ENCODE measurements at regions not wholly inside any gene's neighbourhood (a gene's known extent, or its start where the extent isn't known, plus 50 kb on each side); places are given as distances from the start of the nearest gene placed in this dataset.

DNA sequence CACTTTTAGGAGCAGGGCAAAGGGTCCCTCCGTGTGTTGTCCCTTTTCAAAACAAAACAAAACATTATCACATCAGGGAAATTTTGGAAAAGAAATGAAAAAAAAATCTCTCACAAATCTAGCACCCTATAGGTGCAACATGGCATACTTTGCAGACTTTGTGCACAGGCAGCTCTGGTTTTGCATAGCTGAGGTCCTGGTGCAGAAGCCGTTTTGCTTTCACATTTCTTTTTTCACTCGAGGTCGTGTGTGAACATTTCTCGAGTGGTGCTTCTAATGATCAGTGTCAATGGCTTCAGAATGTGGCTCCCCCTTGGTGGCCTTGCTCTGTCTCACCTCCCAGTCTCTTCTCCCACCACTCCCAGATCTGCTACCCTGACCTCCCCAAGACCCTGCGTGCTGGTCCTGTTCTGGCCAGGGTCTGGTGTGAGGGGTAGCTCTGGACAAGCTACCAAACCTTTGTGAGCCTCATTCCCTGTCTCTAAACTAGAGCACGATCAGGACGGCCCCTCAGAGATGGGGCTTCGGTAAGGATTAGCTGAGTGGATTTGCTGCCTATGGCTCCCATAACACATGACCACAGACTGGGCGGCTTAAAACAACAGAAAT is 258.0 kb downstream of the NSG2 start:
- ATAC-seq (no peak; the same call in 1 of the 2 replicates), DNase-seq (ENCODE audit: low read depth, low spot score) (no peak)
- no peaks in the 10 kb centered on the region for H3K36me3 ChIP-seq (ENCODE audit: control insufficient read depth, insufficient read depth, low read length)
- BruUV-seq (replicated peaks), result no TSS peak
- peaks cover 3% of the 10 kb centered on the region; the same call in 1 of the 2 replicates for H3K27me3 ChIP-seq (ENCODE audit: control insufficient read depth, insufficient read depth, low read length)
- H3K4me1 ChIP-seq (ENCODE audit: control insufficient read depth, insufficient read depth, low read length), result no peaks in the 10 kb centered on the region
- POLR2A ChIA-PET, result no interaction called here
- in situ Hi-C loops (cut with HindIII; ENCODE audit: low pct_unique_long_range_greater_than_20kb, low sequenced_read_pairs), result no loop called here
- no peaks in the 10 kb centered on the region for H3K9me3 ChIP-seq (ENCODE audit: control insufficient read depth, insufficient read depth, low read depth, low read length)
- intact Hi-C loops (cut with micrococcal nuclease; ENCODE audit: unreplicated experiment), result no loop called here
- no peak overlapping the region for H3K4me3 ChIP-seq (ENCODE audit: low read depth in 2 of 2, low read length in 2 of 2)
- TF ChIP-seq, protein P1, sequence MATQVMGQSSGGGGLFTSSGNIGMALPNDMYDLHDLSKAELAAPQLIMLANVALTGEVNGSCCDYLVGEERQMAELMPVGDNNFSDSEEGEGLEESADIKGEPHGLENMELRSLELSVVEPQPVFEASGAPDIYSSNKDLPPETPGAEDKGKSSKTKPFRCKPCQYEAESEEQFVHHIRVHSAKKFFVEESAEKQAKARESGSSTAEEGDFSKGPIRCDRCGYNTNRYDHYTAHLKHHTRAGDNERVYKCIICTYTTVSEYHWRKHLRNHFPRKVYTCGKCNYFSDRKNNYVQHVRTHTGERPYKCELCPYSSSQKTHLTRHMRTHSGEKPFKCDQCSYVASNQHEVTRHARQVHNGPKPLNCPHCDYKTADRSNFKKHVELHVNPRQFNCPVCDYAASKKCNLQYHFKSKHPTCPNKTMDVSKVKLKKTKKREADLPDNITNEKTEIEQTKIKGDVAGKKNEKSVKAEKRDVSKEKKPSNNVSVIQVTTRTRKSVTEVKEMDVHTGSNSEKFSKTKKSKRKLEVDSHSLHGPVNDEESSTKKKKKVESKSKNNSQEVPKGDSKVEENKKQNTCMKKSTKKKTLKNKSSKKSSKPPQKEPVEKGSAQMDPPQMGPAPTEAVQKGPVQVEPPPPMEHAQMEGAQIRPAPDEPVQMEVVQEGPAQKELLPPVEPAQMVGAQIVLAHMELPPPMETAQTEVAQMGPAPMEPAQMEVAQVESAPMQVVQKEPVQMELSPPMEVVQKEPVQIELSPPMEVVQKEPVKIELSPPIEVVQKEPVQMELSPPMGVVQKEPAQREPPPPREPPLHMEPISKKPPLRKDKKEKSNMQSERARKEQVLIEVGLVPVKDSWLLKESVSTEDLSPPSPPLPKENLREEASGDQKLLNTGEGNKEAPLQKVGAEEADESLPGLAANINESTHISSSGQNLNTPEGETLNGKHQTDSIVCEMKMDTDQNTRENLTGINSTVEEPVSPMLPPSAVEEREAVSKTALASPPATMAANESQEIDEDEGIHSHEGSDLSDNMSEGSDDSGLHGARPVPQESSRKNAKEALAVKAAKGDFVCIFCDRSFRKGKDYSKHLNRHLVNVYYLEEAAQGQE (IDR thresholded peaks at IDR 0.05; ENCODE audit: insufficient read depth in 1 of 2, low read depth in 2 of 2, low read length in 1 of 2), result no peak
- TF ChIP-seq TCF7L2 (IDR thresholded peaks at IDR 0.05; ENCODE audit: low read depth, low read length) (no peak), POLR2AphosphoS5 (IDR thresholded peaks at IDR 0.05; ENCODE audit: low read depth, low read length) (no peak), SIN3A (IDR thresholded peaks at IDR 0.05; ENCODE audit: borderline replicate concordance, insufficient read depth, low read depth, low read length) (no peak)
- TF ChIP-seq, protein P2, sequence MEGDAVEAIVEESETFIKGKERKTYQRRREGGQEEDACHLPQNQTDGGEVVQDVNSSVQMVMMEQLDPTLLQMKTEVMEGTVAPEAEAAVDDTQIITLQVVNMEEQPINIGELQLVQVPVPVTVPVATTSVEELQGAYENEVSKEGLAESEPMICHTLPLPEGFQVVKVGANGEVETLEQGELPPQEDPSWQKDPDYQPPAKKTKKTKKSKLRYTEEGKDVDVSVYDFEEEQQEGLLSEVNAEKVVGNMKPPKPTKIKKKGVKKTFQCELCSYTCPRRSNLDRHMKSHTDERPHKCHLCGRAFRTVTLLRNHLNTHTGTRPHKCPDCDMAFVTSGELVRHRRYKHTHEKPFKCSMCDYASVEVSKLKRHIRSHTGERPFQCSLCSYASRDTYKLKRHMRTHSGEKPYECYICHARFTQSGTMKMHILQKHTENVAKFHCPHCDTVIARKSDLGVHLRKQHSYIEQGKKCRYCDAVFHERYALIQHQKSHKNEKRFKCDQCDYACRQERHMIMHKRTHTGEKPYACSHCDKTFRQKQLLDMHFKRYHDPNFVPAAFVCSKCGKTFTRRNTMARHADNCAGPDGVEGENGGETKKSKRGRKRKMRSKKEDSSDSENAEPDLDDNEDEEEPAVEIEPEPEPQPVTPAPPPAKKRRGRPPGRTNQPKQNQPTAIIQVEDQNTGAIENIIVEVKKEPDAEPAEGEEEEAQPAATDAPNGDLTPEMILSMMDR (IDR thresholded peaks at IDR 0.05), result no peak
- no peak overlapping the region for H3K27ac ChIP-seq (ENCODE audit: low read length)
- CTCF ChIA-PET, result no interaction called here

DNA sequence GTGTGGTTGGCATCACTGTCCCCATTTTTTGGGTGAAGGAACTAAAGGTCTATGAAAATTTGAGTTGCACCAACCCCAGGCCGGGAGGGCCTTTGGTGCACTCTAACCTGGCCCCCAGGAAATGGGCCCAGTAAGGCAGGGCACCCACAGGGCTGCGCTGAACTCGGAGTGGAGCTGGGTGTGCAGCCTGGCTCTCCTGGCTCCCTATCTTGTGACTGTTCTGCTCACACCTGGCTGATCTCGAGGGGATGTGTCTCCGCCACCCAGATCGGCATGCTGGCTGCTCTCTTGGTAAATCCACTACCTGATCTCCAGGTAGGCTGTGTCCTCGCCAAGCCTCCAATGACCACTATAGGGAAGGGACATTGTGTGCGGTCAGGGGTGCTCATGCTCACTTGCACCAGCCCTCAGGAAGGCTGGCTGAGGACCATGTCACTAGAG is 259.8 kb downstream of the NSG2 start:
- TF ChIP-seq TCF7L2 (IDR thresholded peaks at IDR 0.05; ENCODE audit: low read depth, low read length) (no peak), POLR2AphosphoS5 (IDR thresholded peaks at IDR 0.05; ENCODE audit: low read depth, low read length) (no peak), SIN3A (IDR thresholded peaks at IDR 0.05; ENCODE audit: borderline replicate concordance, insufficient read depth, low read depth, low read length) (no peak)
- TF ChIP-seq, protein P1 (IDR thresholded peaks at IDR 0.05; ENCODE audit: insufficient read depth in 1 of 2, low read depth in 2 of 2, low read length in 1 of 2), result no peak
- TF ChIP-seq, protein P2 (IDR thresholded peaks at IDR 0.05), result no peak
- Histone ChIP-seq H3K9me3 (ENCODE audit: control insufficient read depth, insufficient read depth, low read depth, low read length) (no peaks in the 10 kb centered on the region), H3K4me1 (ENCODE audit: control insufficient read depth, insufficient read depth, low read length) (no peaks in the 10 kb centered on the region), H3K36me3 (ENCODE audit: control insufficient read depth, insufficient read depth, low read length) (no peaks in the 10 kb centered on the region), H3K27me3 (ENCODE audit: control insufficient read depth, insufficient read depth, low read length) (peaks cover 3% of the 10 kb centered on the region; the same call in 1 of the 2 replicates), H3K4me3 (ENCODE audit: low read depth in 2 of 2, low read length in 2 of 2) (no peak overlapping the region), H3K27ac (ENCODE audit: low read length) (no peak overlapping the region)
- CTCF ChIA-PET, result no interaction called here
- BruUV-seq (replicated peaks), result no TSS peak
- ATAC-seq (no peak), DNase-seq (ENCODE audit: low read depth, low spot score) (no peak)
- POLR2A ChIA-PET, result no interaction called here
- intact Hi-C loops (cut with micrococcal nuclease; ENCODE audit: unreplicated experiment), result no loop called here
- in situ Hi-C loops (cut with HindIII; ENCODE audit: low pct_unique_long_range_greater_than_20kb, low sequenced_read_pairs), result no loop called here

All from Panc1 (cell line).